Left lung (tissue), 4 donors: ENCODE measurements at regions not wholly inside any gene's neighbourhood (a gene's known extent, or its start where the extent isn't known, plus 50 kb on each side); places are given as distances from the start of the nearest gene placed in this dataset.

Experiments used
- ATAC-seq: fragments of 200-7000 bp; cut with Tn5 transposase; one replicate; pipeline ENCODE4 v1.9.1; 2020; ENCODE audit warnings: moderate library complexity
- DNase-seq, 4 donors: peaks; one replicate each; pipeline ENCODE4 v3.0.0-alpha.2; 2013 to 2020
- H3K27ac ChIP-seq, 2 donors: fragments of 200-600 bp; sonication (generic) in 1 of 2; one replicate each; pipeline versions ENCODE4 v1.5.0 to v1.8.0; 2020 to 2021
- H3K27me3 ChIP-seq, 2 donors: fragments of 200-600 bp; sonication (generic) in 1 of 2; one replicate each; pipeline versions ENCODE4 v1.5.0 to v1.8.0; 2020 to 2021
- H3K36me3 ChIP-seq, 2 donors: fragments of 200-600 bp; sonication (generic) in 1 of 2; one replicate each; pipeline versions ENCODE4 v1.5.0 to v1.8.0; 2020 to 2021
- H3K4me1 ChIP-seq, 2 donors: fragments of 200-600 bp; one replicate each; pipeline ENCODE4 v1.8.0; 2021
- H3K4me3 ChIP-seq, 2 donors: fragments of 200-600 bp; sonication (generic) in 1 of 2; one replicate each; pipeline versions ENCODE4 v1.5.0 to v1.8.0; 2020 to 2021; ENCODE audit warnings: mild to moderate bottlenecking in 1 of 2
- H3K9me3 ChIP-seq, 2 donors: fragments of 200-600 bp; sonication (generic) in 1 of 2; one replicate each; pipeline versions ENCODE4 v1.5.0 to v1.8.0; 2020 to 2021
- intact Hi-C, 2 donors: fragments of 100-400 bp; cut with DNase I; formaldehyde crosslinking; loops; one replicate each; pipeline versions ENCODE4 v1.11.2 to v1.14.2; 2022
- TF ChIP-seq, protein P1 (sequence below), 2 donors: fragments of 200-600 bp; sonication (generic) in 1 of 2; IDR thresholded peaks; one replicate each; pipeline versions ENCODE4 v1.5.0 to v1.8.0; 2021; ENCODE audit warnings: antibody characterized with exemption in 2 of 2
- donor health status: DM: no; HTN: yes; CAD: no.
- donor health status: DM: no; HTN: no; CAD: no.

GRCh38 chr2:133794114-133794513, 225.9 kb upstream of the NCKAP5 start:
- H3K4me3 ChIP-seq, result no peak overlapping the region
- H3K27ac ChIP-seq, result no peak overlapping the region
- no peak for ATAC-seq
- no peaks in the 10 kb centered on the region for H3K4me1 ChIP-seq
- H3K9me3 ChIP-seq, result peaks cover 0 to 20% of the 10 kb centered on the region in 2 donors
- H3K36me3 ChIP-seq, result no peaks in the 10 kb centered on the region
- TF ChIP-seq, protein P1, sequence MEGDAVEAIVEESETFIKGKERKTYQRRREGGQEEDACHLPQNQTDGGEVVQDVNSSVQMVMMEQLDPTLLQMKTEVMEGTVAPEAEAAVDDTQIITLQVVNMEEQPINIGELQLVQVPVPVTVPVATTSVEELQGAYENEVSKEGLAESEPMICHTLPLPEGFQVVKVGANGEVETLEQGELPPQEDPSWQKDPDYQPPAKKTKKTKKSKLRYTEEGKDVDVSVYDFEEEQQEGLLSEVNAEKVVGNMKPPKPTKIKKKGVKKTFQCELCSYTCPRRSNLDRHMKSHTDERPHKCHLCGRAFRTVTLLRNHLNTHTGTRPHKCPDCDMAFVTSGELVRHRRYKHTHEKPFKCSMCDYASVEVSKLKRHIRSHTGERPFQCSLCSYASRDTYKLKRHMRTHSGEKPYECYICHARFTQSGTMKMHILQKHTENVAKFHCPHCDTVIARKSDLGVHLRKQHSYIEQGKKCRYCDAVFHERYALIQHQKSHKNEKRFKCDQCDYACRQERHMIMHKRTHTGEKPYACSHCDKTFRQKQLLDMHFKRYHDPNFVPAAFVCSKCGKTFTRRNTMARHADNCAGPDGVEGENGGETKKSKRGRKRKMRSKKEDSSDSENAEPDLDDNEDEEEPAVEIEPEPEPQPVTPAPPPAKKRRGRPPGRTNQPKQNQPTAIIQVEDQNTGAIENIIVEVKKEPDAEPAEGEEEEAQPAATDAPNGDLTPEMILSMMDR (IDR thresholded peaks at IDR 0.05), result no peak
- intact Hi-C loops, result no loop called here
- DNase-seq, result no peak
- H3K27me3 ChIP-seq, result no peaks in the 10 kb centered on the region

DNA sequence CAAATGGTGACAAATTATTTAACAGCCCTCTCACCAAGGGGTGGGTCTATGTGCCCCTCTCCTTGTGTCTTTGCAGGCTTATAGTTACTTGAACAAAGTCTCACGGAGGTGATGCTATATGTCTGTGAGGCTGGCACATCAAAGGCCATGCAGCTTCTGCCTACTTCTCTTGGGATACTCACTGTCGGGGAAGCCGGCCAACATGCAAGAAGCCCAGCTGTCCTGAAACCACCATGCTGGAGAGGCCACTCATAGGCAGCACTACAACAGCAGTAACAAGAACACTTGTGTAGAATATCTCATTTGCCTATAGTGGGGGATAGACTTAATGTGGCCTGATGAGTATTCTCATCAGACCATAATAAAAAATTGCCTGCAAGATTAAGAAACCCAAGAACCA, 233.7 kb upstream of the NCKAP5 start:
- TF ChIP-seq, protein P1 (IDR thresholded peaks at IDR 0.05), result no peak
- Histone ChIP-seq H3K4me1 (no peaks in the 10 kb centered on the region), H3K4me3 (no peak overlapping the region), H3K9me3 (peaks cover 0 to 4% of the 10 kb centered on the region in 2 donors), H3K27ac (no peak overlapping the region), H3K27me3 (no peaks in the 10 kb centered on the region), H3K36me3 (no peaks in the 10 kb centered on the region)
- DNase-seq (no peak), ATAC-seq (no peak)
- intact Hi-C loops, result no loop called here

- DNase-seq, result no peak
- Histone ChIP-seq H3K27me3 (no peaks in the 10 kb centered on the region), H3K36me3 (no peaks in the 10 kb centered on the region), H3K4me1 (no peaks in the 10 kb centered on the region), H3K9me3 (no peaks in the 10 kb centered on the region), H3K4me3 (no peak overlapping the region), H3K27ac (no peak overlapping the region)
- no peak for ATAC-seq
- intact Hi-C loops, result no loop called here
- TF ChIP-seq, protein P1 (IDR thresholded peaks at IDR 0.05), result no peak
These were observed 234.3 kb upstream of the NCKAP5 start for GRCh38 chr2:133802409-133803039.

DNA sequence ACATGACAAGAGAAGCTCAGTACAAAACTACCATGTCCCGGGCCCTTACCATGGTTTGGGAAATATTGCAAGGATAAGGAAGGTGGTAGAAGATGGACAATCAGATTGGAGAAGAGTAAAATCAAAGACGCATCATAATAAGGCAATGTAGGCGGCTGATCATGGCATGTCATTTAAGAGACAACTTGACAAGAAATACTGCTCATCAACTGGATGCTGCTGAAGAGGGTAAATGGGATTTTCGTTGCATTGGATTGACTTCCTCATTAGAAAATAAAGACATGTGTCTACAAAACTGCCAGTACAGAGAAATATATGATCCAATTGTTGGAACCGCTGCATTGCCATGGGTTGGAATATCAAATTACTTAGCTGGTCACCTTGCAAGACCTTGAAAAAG, 238.3 kb upstream of the NCKAP5 start:
- Histone ChIP-seq H3K4me1 (no peaks in the 10 kb centered on the region), H3K36me3 (no peaks in the 10 kb centered on the region), H3K27ac (no peak overlapping the region), H3K9me3 (peaks cover 0 to 15% of the 10 kb centered on the region in 2 donors), H3K4me3 (no peak overlapping the region), H3K27me3 (no peaks in the 10 kb centered on the region)
- TF ChIP-seq, protein P1 (IDR thresholded peaks at IDR 0.05), result no peak
- intact Hi-C loops, result no loop called here
- no peak for DNase-seq
- no peak for ATAC-seq

DNA sequence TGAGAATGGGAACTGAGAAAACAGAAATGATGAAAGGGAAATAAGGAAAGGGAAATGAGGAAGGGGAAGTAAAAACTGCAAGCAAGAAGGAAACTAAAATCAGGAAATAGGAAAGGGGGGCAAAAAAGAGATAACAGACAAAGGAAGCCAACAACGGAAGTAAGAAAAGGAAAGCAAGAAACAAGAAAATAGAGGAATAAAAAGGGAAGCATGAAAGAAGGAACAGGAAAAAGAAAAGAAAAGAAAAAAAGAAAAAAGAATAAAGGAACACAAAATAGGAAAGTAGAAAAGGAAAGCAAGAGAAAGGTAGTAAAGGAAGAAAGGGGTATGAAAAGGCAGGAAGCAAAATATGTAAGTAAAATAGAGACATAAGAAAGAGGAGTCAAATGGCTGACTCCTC, 241.2 kb upstream of the NCKAP5 start:
- intact Hi-C loops, result no loop called here
- no peaks in the 10 kb centered on the region for H3K4me1 ChIP-seq
- DNase-seq (no peak), ATAC-seq (no peak)
- TF ChIP-seq, protein P1 (IDR thresholded peaks at IDR 0.05), result no peak
- no peaks in the 10 kb centered on the region for H3K36me3 ChIP-seq
- no peak overlapping the region for H3K27ac ChIP-seq
- no peak overlapping the region for H3K4me3 ChIP-seq
- H3K9me3 ChIP-seq, result peaks cover 0 to 32% of the 10 kb centered on the region in 2 donors
- no peaks in the 10 kb centered on the region for H3K27me3 ChIP-seq
